IMR-90 (cell line): ENCODE measurements at regions not wholly inside any gene's neighbourhood (a gene's known extent, or its start where the extent isn't known, plus 50 kb on each side); places are given as distances from the start of the nearest gene placed in this dataset.

Source experiments
- ATAC-seq: fragments of 200-7000 bp; cut with Tn5 transposase; 2 replicates; pipeline ENCODE4 v1.9.1; 2020; ENCODE audit warnings: low read depth, mild to moderate bottlenecking, moderate library complexity
- BruUV-seq: library from RNA; stranded (reverse); fragments of 400-500 nt; replicated peaks from 2 replicates; lab custom pipeline; 2021; lab: Mats Ljungman, UMichigan
- CTCF ChIA-PET: fragments of 300-600 bp; formaldehyde crosslinking; extraction: SDS; loops from one replicate; lab custom pipeline; 2021; ENCODE audit warnings: antibody characterized with exemption; lab: Yijun Ruan, JAX
- POLR2A ChIA-PET: fragments of 300-600 bp; sonication (Branson Sonifier 250); formaldehyde crosslinking; loops from one replicate; lab custom pipeline; 2022; ENCODE audit warnings: antibody characterized with exemption; ENCODE audit not compliant: unreplicated experiment; lab: Charles Lee
- DNase-seq: peaks from one replicate; pipeline ENCODE4 v3.0.0; 2013
- H2AFZ ChIP-seq: replicated peaks from 2 replicates; pipeline ENCODE3; 2013; ENCODE audit warnings: low read length, mild to moderate bottlenecking; ENCODE audit not compliant: poor library complexity
- H2AK5ac ChIP-seq: 2 replicates; pipeline ENCODE4 v1.6.1; 2013; ENCODE audit warnings: low read depth, low read length, inconsistent platforms
- H2AK9ac ChIP-seq: replicated peaks from 2 replicates; pipeline ENCODE3; 2013; ENCODE audit warnings: mild to moderate bottlenecking, low read depth, low read length, moderate library complexity; ENCODE audit not compliant: poor library complexity
- H2BK120ac ChIP-seq: 2 replicates; pipeline ENCODE4 v1.6.1; 2013; ENCODE audit warnings: low read depth, low read length, inconsistent platforms
- H2BK15ac ChIP-seq: 3 replicates; pipeline ENCODE4 v1.6.1; 2013; ENCODE audit warnings: low read depth, low read length, inconsistent platforms
- H2BK20ac ChIP-seq: 2 replicates; pipeline ENCODE4 v1.6.1; 2013; ENCODE audit warnings: low read depth, mild to moderate bottlenecking, inconsistent platforms, low read length, moderate library complexity
- H2BK5ac ChIP-seq: 2 replicates; pipeline ENCODE4 v1.6.1; 2013; ENCODE audit warnings: mild to moderate bottlenecking, low read depth, low read length, inconsistent platforms; ENCODE audit not compliant: poor library complexity, severe bottlenecking
- H3K14ac ChIP-seq: replicated peaks from 2 replicates; pipeline ENCODE4 v1.6.1; 2013; ENCODE audit warnings: low read depth, low read length, inconsistent platforms
- H3K18ac ChIP-seq: 2 replicates; pipeline ENCODE4 v1.6.1; 2013; ENCODE audit warnings: low read depth, low read length, control low read depth
- H3K23ac ChIP-seq: 2 replicates; pipeline ENCODE4 v1.6.1; 2013; ENCODE audit warnings: low read depth, low read length, inconsistent platforms
- H3K27ac ChIP-seq: 2 replicates; pipeline ENCODE4 v1.5.1; 2013; ENCODE audit warnings: mild to moderate bottlenecking, control low read depth, low read length; ENCODE audit not compliant: insufficient read depth
- H3K27me3 ChIP-seq: 2 replicates; pipeline ENCODE4 v1.6.1; 2013; ENCODE audit warnings: low read length; ENCODE audit not compliant: control insufficient read depth, insufficient read depth
- H3K36me3 ChIP-seq: 2 replicates; pipeline ENCODE4 v1.6.1; 2013; ENCODE audit warnings: low read length, mixed read lengths; ENCODE audit not compliant: control insufficient read depth, insufficient read depth
- H3K4ac ChIP-seq: 2 replicates; pipeline ENCODE4 v1.6.1; 2013; ENCODE audit warnings: low read depth, low read length, inconsistent platforms
- H3K4me1 ChIP-seq: 2 replicates; pipeline ENCODE4 v1.6.1; 2013; ENCODE audit warnings: low read length, mixed read lengths; ENCODE audit not compliant: control insufficient read depth, insufficient read depth
- H3K4me2 ChIP-seq: 2 replicates; pipeline ENCODE4 v1.6.1; 2013; ENCODE audit warnings: low read depth, mild to moderate bottlenecking, control low read depth, low read length, moderate library complexity
- H3K4me3 ChIP-seq: 2 replicates; pipeline ENCODE4 v1.5.1; 2013; ENCODE audit warnings: low read depth, mild to moderate bottlenecking, control low read depth, low read length, moderate library complexity; ENCODE audit not compliant: insufficient read depth
- H3K56ac ChIP-seq: 2 replicates; pipeline ENCODE4 v1.6.1; 2013; ENCODE audit warnings: low read length, inconsistent platforms; ENCODE audit not compliant: insufficient read depth; ENCODE audit errors: extremely low read depth
- H3K79me1 ChIP-seq, 2 experiments: 2 replicates each; pipeline ENCODE4 v1.6.1; 2013; ENCODE audit warnings: low read length in 2 of 2, inconsistent platforms in 1 of 2, low read depth in 1 of 2
- H3K9ac ChIP-seq: 2 replicates; pipeline ENCODE4 v1.6.1; 2013; ENCODE audit warnings: low read depth, low read length, control low read depth
- H3K9me1 ChIP-seq: 2 replicates; pipeline ENCODE4 v1.6.1; 2013; ENCODE audit warnings: low read length, inconsistent platforms; ENCODE audit not compliant: insufficient read depth
- H3K9me3 ChIP-seq: 2 replicates; pipeline ENCODE4 v1.6.1; 2013; ENCODE audit warnings: low read length; ENCODE audit not compliant: control insufficient read depth, insufficient read depth
- H4K20me1 ChIP-seq: 2 replicates; pipeline ENCODE4 v1.6.1; 2013; ENCODE audit warnings: low read length, inconsistent platforms; ENCODE audit not compliant: insufficient read depth
- H4K5ac ChIP-seq: 2 replicates; pipeline ENCODE4 v1.6.1; 2013; ENCODE audit warnings: mild to moderate bottlenecking, low read depth, low read length, control low read depth
- H4K8ac ChIP-seq, 2 experiments: 2 replicates each; pipeline ENCODE4 v1.6.1; 2013; ENCODE audit warnings: low read depth in 2 of 2, low read length in 2 of 2, control low read depth in 1 of 2, inconsistent platforms in 1 of 2
- H4K91ac ChIP-seq: 2 replicates; pipeline ENCODE4 v1.6.1; 2013; ENCODE audit warnings: low read depth, low read length, inconsistent platforms; ENCODE audit not compliant: insufficient read depth
- CHD1 ChIP-seq: IDR thresholded peaks from 2 replicates; pipeline ENCODE4 v1.6.1; 2012; ENCODE audit warnings: low read depth, low read length, improper control_type of control experiment
- CTCF ChIP-seq: conservative IDR thresholded peaks from 2 replicates; pipeline ENCODE4 v1.5.1; 2012; ENCODE audit warnings: mild to moderate bottlenecking, low read depth, low read length, improper control_type of control experiment
- ELK1 ChIP-seq: fragments of 150-350 bp; IDR thresholded peaks from 2 replicates; pipeline ENCODE4 v1.6.1; 2016; ENCODE audit warnings: low read depth, mild to moderate bottlenecking, low read length, moderate library complexity, borderline replicate concordance
- FOS ChIP-seq: fragments of 150-350 bp; IDR thresholded peaks from 2 replicates; pipeline ENCODE4 v1.6.1; 2016; ENCODE audit warnings: low read depth, low read length
- MAFK ChIP-seq: IDR thresholded peaks from 2 replicates; pipeline ENCODE4 v1.6.1; 2012; ENCODE audit warnings: low read depth, low read length, improper control_type of control experiment
- MAZ ChIP-seq: IDR thresholded peaks from 2 replicates; pipeline ENCODE4 v1.6.1; 2012; ENCODE audit warnings: low read depth, mild to moderate bottlenecking, low read length, improper control_type of control experiment, moderate library complexity, borderline replicate concordance
- MXI1 ChIP-seq: IDR thresholded peaks from 2 replicates; pipeline ENCODE4 v1.6.1; 2012; ENCODE audit warnings: low read depth, mild to moderate bottlenecking, low read length, moderate library complexity, borderline replicate concordance
- POLR2A ChIP-seq: IDR thresholded peaks from 2 replicates; pipeline ENCODE4 v1.6.1; 2012; ENCODE audit warnings: mild to moderate bottlenecking, low read depth, low read length
- RCOR1 ChIP-seq: IDR thresholded peaks from 2 replicates; pipeline ENCODE4 v1.6.1; 2012; ENCODE audit warnings: mild to moderate bottlenecking, low read length, improper control_type of control experiment; ENCODE audit not compliant: insufficient replicate concordance
- RFX5 ChIP-seq: IDR thresholded peaks from 2 replicates; pipeline ENCODE4 v1.8.0; 2012; ENCODE audit warnings: low read depth, mild to moderate bottlenecking, low read length, moderate library complexity
- WGBS, 2 experiments: methylation state at CpG; one replicate each; pipeline versions ENCODE4 v1.1.5 to v1.1.7; 2013; ENCODE audit warnings: missing lambda C conversion rate in 2 of 2; ENCODE audit not compliant: insufficient read length in 1 of 2; ENCODE audit errors: extremely low coverage in 2 of 2; 5-methylcytosine and 5-hydroxymethylcytosine counted together
- dilution Hi-C: fragments of 300-500 bp; cut with HindIII; formaldehyde crosslinking; loops from one replicate; pipeline ENCODE4 v1.14.3; 2018; ENCODE audit warnings: low sequenced_read_pairs; ENCODE audit not compliant: unreplicated experiment
- in situ Hi-C: fragments of 300-500 bp; cut with MboI; formaldehyde crosslinking; loops from 3 replicates; pipeline ENCODE4 v1.14.3; 2019; ENCODE audit warnings: low sequenced_read_pairs, inconsistent platforms, mixed read lengths
- intact Hi-C: fragments of 100-400 bp; cut with micrococcal nuclease; formaldehyde crosslinking; loops from 2 replicates; pipeline ENCODE4 v1.10.0; 2022

DNA sequence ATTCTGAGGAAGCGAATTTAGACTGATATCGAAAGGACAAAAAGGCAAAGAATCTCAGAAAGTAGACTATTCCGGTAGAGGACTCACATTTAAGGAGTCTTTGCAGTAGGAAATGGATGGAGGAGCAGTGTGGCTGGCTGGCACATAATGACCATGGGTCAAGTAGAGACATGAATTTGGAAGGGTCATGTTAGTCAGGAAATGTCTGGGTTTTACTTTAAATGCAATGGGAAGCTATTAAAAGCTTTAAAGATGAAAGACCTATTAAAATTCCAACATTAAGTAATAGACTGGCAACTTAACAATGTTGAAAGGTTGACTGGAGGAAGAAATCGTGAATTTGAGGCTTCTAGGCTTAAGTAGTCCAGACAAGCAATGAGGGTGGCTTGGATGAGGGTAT lies 90.0 kb upstream of the SEMA3C start:
- dilution Hi-C loops: no loop called here
- H3K23ac ChIP-seq: no peak overlapping the region
- CTCF ChIA-PET: no interaction called here
- no peaks in the 10 kb centered on the region for H3K4me1 ChIP-seq
- DNase-seq (no peak), ATAC-seq (no peak)
- no peak overlapping the region for H3K18ac ChIP-seq
- no peaks in the 10 kb centered on the region for H3K79me1 ChIP-seq
- H4K20me1 ChIP-seq: no peaks in the 10 kb centered on the region
- no peak overlapping the region for H2AK5ac ChIP-seq
- intact Hi-C loops: no loop called here
- no peaks in the 10 kb centered on the region for H3K9me3 ChIP-seq
- H2AFZ ChIP-seq: no peak overlapping the region
- H2BK5ac ChIP-seq: no peak overlapping the region
- H3K27me3 ChIP-seq: no peaks in the 10 kb centered on the region
- no peak overlapping the region for H3K4me2 ChIP-seq
- no peak overlapping the region for H4K5ac ChIP-seq
- H3K4ac ChIP-seq: no peak overlapping the region
- no peak overlapping the region for H4K91ac ChIP-seq
- no peak overlapping the region for H2BK120ac ChIP-seq
- 93% methylated on average over 3 of the region's 4 CpGs; no CpG with 5 or more reads in 1 of the 2 experiments for WGBS, 2 experiments
- H3K14ac ChIP-seq: no peak overlapping the region
- no peak overlapping the region for H4K8ac ChIP-seq
- no peak overlapping the region for H2BK20ac ChIP-seq
- H2AK9ac ChIP-seq: no peak overlapping the region
- no peak overlapping the region for H3K56ac ChIP-seq
- POLR2A ChIA-PET: no interaction called here
- no peaks in the 10 kb centered on the region for H3K9me1 ChIP-seq
- H3K9ac ChIP-seq: no peak overlapping the region
- no peaks in the 10 kb centered on the region for H3K36me3 ChIP-seq
- no TSS peak for BruUV-seq
- no peak overlapping the region for H3K27ac ChIP-seq
- H2BK15ac ChIP-seq: no peak overlapping the region
- in situ Hi-C loops: no loop called here
- TF ChIP-seq MAZ: no peak
- TF ChIP-seq CHD1: no peak
- TF ChIP-seq CTCF: no peak
- TF ChIP-seq RFX5: no peak
- TF ChIP-seq POLR2A: no peak
- no peak for TF ChIP-seq RCOR1
- no peak for TF ChIP-seq MXI1
- no peak for TF ChIP-seq MAFK
- TF ChIP-seq FOS: no peak
- no peak for TF ChIP-seq ELK1
- no peak overlapping the region for H3K4me3 ChIP-seq
